Liver (tissue), 3 donors: ENCODE measurements at regions not wholly inside any gene's neighbourhood (a gene's known extent, or its start where the extent isn't known, plus 50 kb on each side); places are given as distances from the start of the nearest gene placed in this dataset.

Experiments
- HNF4G ChIP-seq: IDR thresholded peaks from 2 replicates; pipeline ENCODE4 v1.6.1; 2016; ENCODE audit warnings: antibody characterized with exemption
- JUND ChIP-seq, 2 donors: IDR thresholded peaks; 2 replicates each; pipeline ENCODE4 v1.6.1; 2016; ENCODE audit warnings: antibody characterized with exemption in 2 of 2
- YY1 ChIP-seq: IDR thresholded peaks from 2 replicates; pipeline ENCODE4 v1.6.1; 2016; ENCODE audit warnings: antibody characterized with exemption, mild to moderate bottlenecking
- TF ChIP-seq, protein P1 (sequence below): fragments of 150-350 bp; IDR thresholded peaks from 2 replicates; pipeline ENCODE4 v1.5.1; 2017; ENCODE audit warnings: improper control_type of control experiment, low read depth, low read length; ENCODE audit not compliant: missing input control
- donor health status: healthy.
- donor health status: healthy.

DNA sequence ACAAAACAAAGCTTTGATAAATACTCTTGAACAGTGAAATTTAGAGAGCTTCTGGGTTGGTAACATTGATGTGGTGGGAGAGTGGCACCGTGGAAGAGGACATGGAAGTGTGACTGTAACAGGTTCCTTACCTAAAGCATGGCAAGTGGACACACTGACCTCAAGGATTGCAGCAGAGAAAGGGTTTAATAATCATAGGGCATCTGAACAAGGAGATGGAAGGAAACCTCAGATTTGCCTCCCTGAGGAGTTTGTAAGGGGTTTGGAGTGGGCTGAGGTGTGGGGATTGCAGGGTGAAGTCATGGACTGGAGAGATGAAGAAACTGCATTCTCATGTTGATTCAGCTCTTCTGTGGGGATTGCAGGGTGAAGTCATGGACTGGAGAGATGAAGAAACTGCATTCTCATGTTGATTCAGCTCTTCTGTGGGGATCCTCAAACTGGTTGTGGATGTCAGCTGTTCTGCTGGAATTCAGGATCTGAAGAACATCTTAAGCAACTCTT lies 83.8 kb upstream of the TLK1 start:
- TF ChIP-seq YY1 (no peak), JUND (IDR thresholded peaks at IDR 0.05) (no peak), HNF4G (no peak)
- TF ChIP-seq, protein P1, sequence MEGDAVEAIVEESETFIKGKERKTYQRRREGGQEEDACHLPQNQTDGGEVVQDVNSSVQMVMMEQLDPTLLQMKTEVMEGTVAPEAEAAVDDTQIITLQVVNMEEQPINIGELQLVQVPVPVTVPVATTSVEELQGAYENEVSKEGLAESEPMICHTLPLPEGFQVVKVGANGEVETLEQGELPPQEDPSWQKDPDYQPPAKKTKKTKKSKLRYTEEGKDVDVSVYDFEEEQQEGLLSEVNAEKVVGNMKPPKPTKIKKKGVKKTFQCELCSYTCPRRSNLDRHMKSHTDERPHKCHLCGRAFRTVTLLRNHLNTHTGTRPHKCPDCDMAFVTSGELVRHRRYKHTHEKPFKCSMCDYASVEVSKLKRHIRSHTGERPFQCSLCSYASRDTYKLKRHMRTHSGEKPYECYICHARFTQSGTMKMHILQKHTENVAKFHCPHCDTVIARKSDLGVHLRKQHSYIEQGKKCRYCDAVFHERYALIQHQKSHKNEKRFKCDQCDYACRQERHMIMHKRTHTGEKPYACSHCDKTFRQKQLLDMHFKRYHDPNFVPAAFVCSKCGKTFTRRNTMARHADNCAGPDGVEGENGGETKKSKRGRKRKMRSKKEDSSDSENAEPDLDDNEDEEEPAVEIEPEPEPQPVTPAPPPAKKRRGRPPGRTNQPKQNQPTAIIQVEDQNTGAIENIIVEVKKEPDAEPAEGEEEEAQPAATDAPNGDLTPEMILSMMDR = no peak
